ENCODE measurements at regions not wholly inside any gene's neighbourhood (a gene's known extent, or its start where the extent isn't known, plus 50 kb on each side); places are given as distances from the start of the nearest gene placed in this dataset.

DNA sequence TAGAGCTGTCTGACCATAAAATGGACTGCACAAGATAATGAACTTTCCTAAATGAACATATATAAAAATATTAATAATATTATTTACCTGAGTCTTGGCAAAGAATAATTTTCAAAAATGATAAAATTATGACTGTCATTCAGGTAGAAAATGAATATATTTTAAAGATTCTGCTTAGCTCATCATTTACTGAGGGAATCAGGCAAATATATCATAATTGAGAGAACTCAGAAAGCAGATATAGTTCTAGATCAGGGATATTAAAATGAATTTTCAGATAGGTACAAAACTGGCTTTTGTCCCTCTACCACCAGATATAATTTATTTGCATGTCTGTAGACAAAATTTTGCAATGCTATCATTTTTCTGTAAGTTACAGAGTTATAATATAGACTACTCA is 86.1 kb upstream of the CPM start:
- TF ChIP-seq, protein P1, sequence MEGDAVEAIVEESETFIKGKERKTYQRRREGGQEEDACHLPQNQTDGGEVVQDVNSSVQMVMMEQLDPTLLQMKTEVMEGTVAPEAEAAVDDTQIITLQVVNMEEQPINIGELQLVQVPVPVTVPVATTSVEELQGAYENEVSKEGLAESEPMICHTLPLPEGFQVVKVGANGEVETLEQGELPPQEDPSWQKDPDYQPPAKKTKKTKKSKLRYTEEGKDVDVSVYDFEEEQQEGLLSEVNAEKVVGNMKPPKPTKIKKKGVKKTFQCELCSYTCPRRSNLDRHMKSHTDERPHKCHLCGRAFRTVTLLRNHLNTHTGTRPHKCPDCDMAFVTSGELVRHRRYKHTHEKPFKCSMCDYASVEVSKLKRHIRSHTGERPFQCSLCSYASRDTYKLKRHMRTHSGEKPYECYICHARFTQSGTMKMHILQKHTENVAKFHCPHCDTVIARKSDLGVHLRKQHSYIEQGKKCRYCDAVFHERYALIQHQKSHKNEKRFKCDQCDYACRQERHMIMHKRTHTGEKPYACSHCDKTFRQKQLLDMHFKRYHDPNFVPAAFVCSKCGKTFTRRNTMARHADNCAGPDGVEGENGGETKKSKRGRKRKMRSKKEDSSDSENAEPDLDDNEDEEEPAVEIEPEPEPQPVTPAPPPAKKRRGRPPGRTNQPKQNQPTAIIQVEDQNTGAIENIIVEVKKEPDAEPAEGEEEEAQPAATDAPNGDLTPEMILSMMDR (IDR thresholded peaks at IDR 0.05), result no peak
- TF ChIP-seq POLR2AphosphoS5 (IDR thresholded peaks at IDR 0.05; ENCODE audit: low read depth, low read length), result no peak

Measured in Panc1 (cell line).